ENCODE measurements at regions not wholly inside any gene's neighbourhood (a gene's known extent, or its start where the extent isn't known, plus 50 kb on each side); places are given as distances from the start of the nearest gene placed in this dataset.

DNA sequence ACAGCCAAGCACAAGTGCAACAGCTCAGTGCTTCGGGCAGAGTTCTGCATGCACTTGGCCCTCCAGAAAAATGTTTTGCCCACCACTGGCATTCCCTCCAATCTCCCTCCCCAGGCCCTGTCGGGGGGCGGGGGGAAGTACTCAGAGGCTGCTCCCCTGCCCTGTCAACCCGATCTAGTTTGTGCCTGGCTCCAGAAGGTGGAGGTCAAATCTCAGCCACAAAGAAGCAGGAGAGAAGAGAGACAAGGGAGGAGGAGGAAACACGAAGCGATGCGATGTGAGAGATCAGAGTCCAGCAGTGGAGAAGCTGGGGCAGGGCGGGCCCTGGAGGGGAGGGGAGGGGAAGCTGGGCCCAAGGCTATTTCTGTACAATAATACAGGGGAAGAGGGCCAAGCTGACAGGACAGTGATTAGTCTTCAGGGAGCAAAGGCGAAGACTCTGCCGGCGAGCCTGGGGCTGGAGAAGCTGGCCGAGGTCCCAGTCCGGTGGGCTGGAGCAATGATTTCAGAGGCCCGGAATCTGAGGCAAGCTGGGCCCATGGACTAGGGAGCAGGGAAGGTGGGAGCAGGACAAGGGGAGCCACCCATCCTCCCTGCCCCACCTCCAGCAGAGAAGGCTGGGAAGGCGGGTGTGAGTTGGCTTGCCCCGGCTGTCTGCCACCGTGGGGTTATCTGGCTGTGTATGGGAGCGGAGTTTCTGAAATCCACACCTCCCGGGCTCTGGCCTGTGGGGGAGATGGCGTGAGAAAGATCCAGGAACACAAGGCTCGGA lies 167.1 kb downstream of the EFNB1 start:
- H2AFZ ChIP-seq (ENCODE audit: low read depth, low read length) = no peak overlapping the region
- TF ChIP-seq, protein P1, sequence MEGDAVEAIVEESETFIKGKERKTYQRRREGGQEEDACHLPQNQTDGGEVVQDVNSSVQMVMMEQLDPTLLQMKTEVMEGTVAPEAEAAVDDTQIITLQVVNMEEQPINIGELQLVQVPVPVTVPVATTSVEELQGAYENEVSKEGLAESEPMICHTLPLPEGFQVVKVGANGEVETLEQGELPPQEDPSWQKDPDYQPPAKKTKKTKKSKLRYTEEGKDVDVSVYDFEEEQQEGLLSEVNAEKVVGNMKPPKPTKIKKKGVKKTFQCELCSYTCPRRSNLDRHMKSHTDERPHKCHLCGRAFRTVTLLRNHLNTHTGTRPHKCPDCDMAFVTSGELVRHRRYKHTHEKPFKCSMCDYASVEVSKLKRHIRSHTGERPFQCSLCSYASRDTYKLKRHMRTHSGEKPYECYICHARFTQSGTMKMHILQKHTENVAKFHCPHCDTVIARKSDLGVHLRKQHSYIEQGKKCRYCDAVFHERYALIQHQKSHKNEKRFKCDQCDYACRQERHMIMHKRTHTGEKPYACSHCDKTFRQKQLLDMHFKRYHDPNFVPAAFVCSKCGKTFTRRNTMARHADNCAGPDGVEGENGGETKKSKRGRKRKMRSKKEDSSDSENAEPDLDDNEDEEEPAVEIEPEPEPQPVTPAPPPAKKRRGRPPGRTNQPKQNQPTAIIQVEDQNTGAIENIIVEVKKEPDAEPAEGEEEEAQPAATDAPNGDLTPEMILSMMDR (IDR thresholded peaks at IDR 0.05; ENCODE audit: low read depth, low read length) = no peak
- no peak for TF ChIP-seq EZH2phosphoT487 (IDR thresholded peaks at IDR 0.05; ENCODE audit: low read depth)
- H3K27me3 ChIP-seq (ENCODE audit: low read depth, low read length) = no peaks in the 10 kb centered on the region; the same call in 1 of the 2 replicates
- no peaks in the 10 kb centered on the region for H3K79me2 ChIP-seq (ENCODE audit: low read length)
- no peaks in the 10 kb centered on the region for H3K36me3 ChIP-seq (replicated peaks; ENCODE audit: low read depth, low read length)
- H3K4me2 ChIP-seq (ENCODE audit: low read length) = no peak overlapping the region
- H3K4me1 ChIP-seq (ENCODE audit: low read length) = no peaks in the 10 kb centered on the region
- no peak overlapping the region for H3K9ac ChIP-seq (ENCODE audit: low read length)
- H3K9me3 ChIP-seq (ENCODE audit: insufficient read depth, low read length) = no peaks in the 10 kb centered on the region
- no peak overlapping the region for H3K27ac ChIP-seq (ENCODE audit: low read length)
- H3K4me3 ChIP-seq (ENCODE audit: low read length) = no peak overlapping the region
- no peaks in the 10 kb centered on the region for H4K20me1 ChIP-seq (ENCODE audit: insufficient read depth, low read length)

DNA sequence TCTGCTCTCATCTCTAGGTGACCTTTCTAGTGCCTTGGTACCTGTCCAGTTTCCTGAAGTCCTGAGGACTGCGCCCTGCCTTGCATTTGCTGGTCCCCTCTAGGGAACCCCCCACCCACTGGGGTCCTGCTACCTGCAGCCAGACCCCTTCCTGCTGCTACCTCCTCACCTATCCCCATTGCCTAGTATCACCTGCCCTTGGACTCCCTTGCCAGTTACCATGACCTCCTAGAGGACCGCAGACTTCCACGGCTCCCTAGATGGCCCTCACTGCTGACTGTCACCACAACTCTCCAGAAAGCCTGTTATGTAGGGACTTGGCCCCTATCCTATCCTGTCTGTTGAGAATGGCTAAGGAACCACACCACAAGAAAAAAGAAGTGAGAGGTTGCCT lies 166.6 kb downstream of the EFNB1 start:
- Histone ChIP-seq H3K4me1 (ENCODE audit: low read length) (no peaks in the 10 kb centered on the region), H3K27me3 (ENCODE audit: low read depth, low read length) (no peaks in the 10 kb centered on the region; the same call in 1 of the 2 replicates), H2AFZ (ENCODE audit: low read depth, low read length) (no peak overlapping the region), H3K79me2 (ENCODE audit: low read length) (no peaks in the 10 kb centered on the region), H3K9ac (ENCODE audit: low read length) (no peak overlapping the region), H4K20me1 (ENCODE audit: insufficient read depth, low read length) (no peaks in the 10 kb centered on the region), H3K36me3 (replicated peaks; ENCODE audit: low read depth, low read length) (no peaks in the 10 kb centered on the region), H3K4me3 (ENCODE audit: low read length) (no peak overlapping the region), H3K27ac (ENCODE audit: low read length) (no peak overlapping the region), H3K4me2 (ENCODE audit: low read length) (no peak overlapping the region), H3K9me3 (ENCODE audit: insufficient read depth, low read length) (no peaks in the 10 kb centered on the region)
- no peak for TF ChIP-seq EZH2phosphoT487 (IDR thresholded peaks at IDR 0.05; ENCODE audit: low read depth)
- TF ChIP-seq, protein P1 (IDR thresholded peaks at IDR 0.05; ENCODE audit: low read depth, low read length) = no peak

DNA sequence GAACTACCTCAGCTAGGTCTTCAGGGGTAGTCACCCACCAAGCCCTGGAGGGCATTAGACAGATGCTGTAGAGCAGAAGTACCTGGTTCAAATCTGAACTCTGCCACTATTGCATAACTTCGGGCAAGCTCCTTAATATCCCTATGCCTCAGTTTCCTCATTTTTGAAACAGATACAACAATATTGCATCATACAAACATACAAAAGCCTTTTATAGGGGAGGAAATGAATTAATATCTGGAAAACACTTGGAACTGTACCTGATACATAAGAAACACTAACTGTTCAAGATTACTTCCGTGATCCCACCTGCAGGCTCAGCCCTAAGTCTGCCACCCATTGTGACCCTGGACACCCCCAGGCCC lies 166.1 kb downstream of the EFNB1 start:
- H4K20me1 ChIP-seq (ENCODE audit: insufficient read depth, low read length) = no peaks in the 10 kb centered on the region
- H3K79me2 ChIP-seq (ENCODE audit: low read length) = no peaks in the 10 kb centered on the region
- H3K36me3 ChIP-seq (replicated peaks; ENCODE audit: low read depth, low read length) = no peaks in the 10 kb centered on the region
- no peaks in the 10 kb centered on the region for H3K4me1 ChIP-seq (ENCODE audit: low read length)
- no peaks in the 10 kb centered on the region; the same call in 1 of the 2 replicates for H3K27me3 ChIP-seq (ENCODE audit: low read depth, low read length)
- no peak overlapping the region for H3K9ac ChIP-seq (ENCODE audit: low read length)
- H2AFZ ChIP-seq (ENCODE audit: low read depth, low read length) = no peak overlapping the region
- H3K9me3 ChIP-seq (ENCODE audit: insufficient read depth, low read length) = no peaks in the 10 kb centered on the region
- H3K4me2 ChIP-seq (ENCODE audit: low read length) = no peak overlapping the region
- no peak overlapping the region for H3K4me3 ChIP-seq (ENCODE audit: low read length)
- TF ChIP-seq, protein P1 (IDR thresholded peaks at IDR 0.05; ENCODE audit: low read depth, low read length) = no peak
- no peak for TF ChIP-seq EZH2phosphoT487 (IDR thresholded peaks at IDR 0.05; ENCODE audit: low read depth)
- H3K27ac ChIP-seq (ENCODE audit: low read length) = no peak overlapping the region

DNA sequence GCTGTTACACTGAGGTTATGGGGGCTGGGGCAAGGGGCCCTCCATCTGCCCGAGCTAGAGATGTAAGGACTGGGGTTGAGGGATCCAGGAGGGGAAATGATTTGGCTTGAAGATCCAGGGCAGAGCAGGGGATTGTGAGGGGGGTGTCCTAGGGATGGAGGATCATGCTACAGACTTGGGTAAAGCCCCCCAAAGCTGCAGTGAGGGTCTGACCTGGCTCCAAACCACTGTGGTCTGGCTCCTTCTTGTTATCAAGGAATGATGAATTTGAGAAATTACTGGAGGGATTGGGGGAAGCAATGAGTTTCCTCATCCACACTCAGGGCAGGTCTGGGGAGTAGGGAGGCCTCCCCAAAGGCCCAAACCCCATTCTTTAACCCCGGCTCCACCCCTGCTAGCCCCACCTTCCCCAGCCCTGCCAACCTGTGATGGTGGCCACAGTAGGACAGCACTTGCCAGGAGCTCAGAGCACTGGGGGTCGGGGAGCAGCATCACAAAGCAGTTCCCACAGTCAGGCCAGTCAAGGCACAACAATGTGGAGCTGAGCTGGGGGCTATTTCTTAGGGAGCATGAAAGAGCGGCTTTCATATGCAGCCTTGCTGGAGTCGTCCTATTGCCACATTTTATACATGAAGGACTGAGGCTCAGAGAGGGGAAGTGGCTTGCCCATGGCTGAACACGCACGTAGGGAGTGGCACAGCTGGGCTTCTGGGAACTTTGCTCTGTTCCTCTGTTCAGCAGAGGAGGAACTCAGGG lies 165.5 kb downstream of the EFNB1 start:
- no peaks in the 10 kb centered on the region for H3K4me1 ChIP-seq (ENCODE audit: low read length)
- no peak overlapping the region for H3K4me2 ChIP-seq (ENCODE audit: low read length)
- H3K36me3 ChIP-seq (replicated peaks; ENCODE audit: low read depth, low read length) = no peaks in the 10 kb centered on the region
- TF ChIP-seq EZH2phosphoT487 (IDR thresholded peaks at IDR 0.05; ENCODE audit: low read depth) = no peak
- TF ChIP-seq, protein P1 (IDR thresholded peaks at IDR 0.05; ENCODE audit: low read depth, low read length) = no peak
- no peak overlapping the region for H3K4me3 ChIP-seq (ENCODE audit: low read length)
- no peak overlapping the region for H2AFZ ChIP-seq (ENCODE audit: low read depth, low read length)
- H3K9me3 ChIP-seq (ENCODE audit: insufficient read depth, low read length) = no peaks in the 10 kb centered on the region
- H4K20me1 ChIP-seq (ENCODE audit: insufficient read depth, low read length) = no peaks in the 10 kb centered on the region
- H3K9ac ChIP-seq (ENCODE audit: low read length) = no peak overlapping the region
- no peaks in the 10 kb centered on the region for H3K79me2 ChIP-seq (ENCODE audit: low read length)
- H3K27ac ChIP-seq (ENCODE audit: low read length) = no peak overlapping the region
- H3K27me3 ChIP-seq (ENCODE audit: low read depth, low read length) = no peaks in the 10 kb centered on the region

Measured in OCI-LY3 (cell line).